A549 (cell line): ENCODE measurements at regions not wholly inside any gene's neighbourhood (a gene's known extent, or its start where the extent isn't known, plus 50 kb on each side); places are given as distances from the start of the nearest gene placed in this dataset.

Source experiments
- CTCF ChIP-seq: fragments of >200 bp; sonication (Bioruptor Twin); formaldehyde crosslinking; IDR thresholded peaks from 3 replicates; pipeline ENCODE4 v1.5.1; 2016
- ELK1 ChIP-seq: fragments of 150-350 bp; IDR thresholded peaks from 2 replicates; pipeline ENCODE4 v1.6.1; 2014; ENCODE audit warnings: low read depth, mild to moderate bottlenecking, low read length
- POLR2A ChIP-seq: IDR thresholded peaks from 2 replicates; pipeline ENCODE4 v1.6.1; 2012; ENCODE audit warnings: mild to moderate bottlenecking, low read length
- RFX5 ChIP-seq: fragments of 450-650 bp; IDR thresholded peaks from 2 replicates; pipeline ENCODE4 v1.7.1; 2014; ENCODE audit warnings: antibody characterized with exemption, mild to moderate bottlenecking, moderate library complexity
- SMC3 ChIP-seq: fragments of >200 bp; sonication (Bioruptor Twin); formaldehyde crosslinking; IDR thresholded peaks from 3 replicates; pipeline ENCODE4 v1.6.1; 2018; ENCODE audit warnings: inconsistent platforms
- USF2 ChIP-seq: fragments of 450-650 bp; IDR thresholded peaks from 2 replicates; pipeline ENCODE4 v1.6.1; 2014; ENCODE audit warnings: antibody characterized with exemption
- ZNF302 ChIP-seq: fragments of 250-450 bp; sonication (Bioruptor Pico); IDR thresholded peaks from 2 replicates; pipeline ENCODE4 v1.9.0; 2021; ENCODE audit warnings: inconsistent platforms, mild to moderate bottlenecking, moderate library complexity

- TF ChIP-seq CTCF: no peak
- no peak for TF ChIP-seq SMC3
- no peak for TF ChIP-seq POLR2A
- no peak for TF ChIP-seq USF2
- no peak for TF ChIP-seq ZNF302 (CRISPR knock-in tag)
- no peak for TF ChIP-seq ELK1
- TF ChIP-seq RFX5: no peak
Observed at GRCh38 chr3:43861635-43862034, 170.9 kb downstream of the ABHD5 start.
